ENCODE measurements at regions not wholly inside any gene's neighbourhood (a gene's known extent, or its start where the extent isn't known, plus 50 kb on each side); places are given as distances from the start of the nearest gene placed in this dataset.
"Not testable (repeated sequence)": the region's sequence is repeated elsewhere in the genome, so short reads cannot be mapped to it uniquely, and the experiment has no call there.

GRCh38 chr5:130836729-130837649, 328.1 kb downstream of the HINT1 start:
- DNase-seq (ENCODE audit: low read depth): no peak

DNA sequence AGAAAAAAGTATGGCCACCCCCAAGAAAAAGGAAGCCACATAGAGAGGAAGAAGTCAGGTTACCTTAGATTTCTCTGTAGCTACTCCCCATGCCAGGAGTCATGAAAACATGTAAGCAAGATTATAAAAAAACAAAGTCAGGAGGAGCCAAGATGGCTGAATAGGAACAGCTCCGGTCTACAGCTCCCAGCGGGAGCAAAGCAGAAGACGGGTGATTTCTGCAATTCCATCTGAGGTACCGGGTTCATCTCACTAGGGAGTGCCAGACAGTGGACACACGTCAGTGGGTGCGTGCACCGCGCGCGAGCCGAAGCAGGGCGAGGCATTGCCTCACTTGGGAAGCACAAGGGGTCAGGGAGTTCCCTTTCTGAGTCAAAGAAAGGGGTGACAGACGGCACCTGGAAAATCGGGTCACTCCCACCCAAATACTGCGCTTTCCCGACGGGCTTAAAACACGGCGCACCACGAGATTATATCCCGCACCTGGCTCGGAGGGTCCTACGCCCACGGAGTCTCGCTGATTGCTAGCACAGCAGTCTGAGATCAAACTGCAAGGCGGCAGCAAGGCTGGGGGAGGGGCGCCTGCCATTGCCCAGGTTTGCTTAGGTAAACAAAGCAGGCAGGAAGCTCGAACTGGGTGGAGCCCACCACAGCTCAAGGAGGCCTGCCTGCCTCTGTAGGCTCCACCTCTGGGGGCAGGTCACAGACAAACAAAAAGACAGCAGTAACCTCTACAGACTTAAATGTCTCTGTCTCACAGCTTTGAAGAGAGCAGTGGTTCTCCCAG, 347.3 kb downstream of the HINT1 start:
- DNase-seq (ENCODE audit: low read depth): not testable (repeated sequence)

- no peak for DNase-seq (ENCODE audit: low read depth)
Observed at GRCh38 chr5:130815246-130815645, 349.8 kb downstream of the HINT1 start.

- DNase-seq (ENCODE audit: low read depth): no peak
Observed at GRCh38 chr5:130808691-130809090, 356.4 kb downstream of the HINT1 start.

- DNase-seq (ENCODE audit: low read depth): no peak
Observed at GRCh38 chr5:130805648-130806047, 359.4 kb downstream of the HINT1 start.

- no peak for DNase-seq (ENCODE audit: low read depth)
Observed at GRCh38 chr5:130805036-130805435, 360.0 kb downstream of the HINT1 start.

GRCh38 chr5:130801963-130802362, 363.1 kb downstream of the HINT1 start:
- DNase-seq (ENCODE audit: low read depth): no peak

GRCh38 chr5:130799015-130799414, 366.0 kb downstream of the HINT1 start:
- DNase-seq (ENCODE audit: low read depth): no peak

- no peak for DNase-seq (ENCODE audit: low read depth)
Observed at GRCh38 chr5:130797303-130797702, 367.8 kb downstream of the HINT1 start.

GRCh38 chr5:130796902-130797301, 368.2 kb downstream of the HINT1 start:
- DNase-seq (ENCODE audit: low read depth): no peak

- DNase-seq (ENCODE audit: low read depth): no peak
Observed at GRCh38 chr5:130796032-130796431, 369.0 kb downstream of the HINT1 start.

GRCh38 chr5:130795037-130795436, 370.0 kb downstream of the HINT1 start:
- no peak for DNase-seq (ENCODE audit: low read depth)

DNA sequence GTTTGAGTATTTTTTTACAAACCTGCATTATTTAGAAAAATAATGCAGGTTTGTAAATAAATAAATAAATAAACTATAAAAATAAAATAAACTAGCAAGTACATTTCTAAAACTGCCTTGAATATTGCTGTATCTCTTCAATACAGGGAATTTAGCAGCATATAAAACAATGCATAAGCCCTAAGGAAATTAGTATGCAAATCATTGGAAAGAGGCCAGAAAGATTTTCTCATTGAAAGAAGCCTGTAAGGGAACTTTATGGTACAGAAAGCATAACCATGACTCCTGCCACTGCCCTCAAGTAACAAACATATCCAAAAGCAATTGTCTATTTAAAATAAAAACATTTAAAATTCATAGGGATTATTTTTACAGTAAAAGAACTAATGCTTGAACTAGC, 387.3 kb downstream of the HINT1 start:
- no peak for DNase-seq (ENCODE audit: low read depth)

DNA sequence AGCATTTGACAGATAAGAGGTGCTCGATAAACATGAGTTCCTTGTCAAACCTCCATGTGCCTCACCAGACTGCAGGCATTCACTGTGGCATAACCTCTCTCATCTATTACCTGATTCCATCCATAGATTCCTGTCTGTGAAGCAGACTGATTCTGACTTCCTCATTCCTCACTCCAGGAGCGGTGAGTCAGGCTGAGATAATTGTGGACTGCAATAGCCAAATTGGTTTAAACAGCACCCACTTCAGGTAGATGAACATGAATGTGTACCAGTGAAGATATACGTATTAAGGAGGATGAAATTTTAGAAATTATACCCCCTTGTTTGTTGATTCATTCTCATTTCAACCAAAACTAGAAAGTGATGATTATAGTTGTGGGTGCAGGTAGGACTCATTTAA, 391.2 kb downstream of the HINT1 start:
- no peak for DNase-seq (ENCODE audit: low read depth)

- no peak for DNase-seq (ENCODE audit: low read depth)
Observed at GRCh38 chr5:130762031-130762430, 403.0 kb downstream of the HINT1 start.

DNA sequence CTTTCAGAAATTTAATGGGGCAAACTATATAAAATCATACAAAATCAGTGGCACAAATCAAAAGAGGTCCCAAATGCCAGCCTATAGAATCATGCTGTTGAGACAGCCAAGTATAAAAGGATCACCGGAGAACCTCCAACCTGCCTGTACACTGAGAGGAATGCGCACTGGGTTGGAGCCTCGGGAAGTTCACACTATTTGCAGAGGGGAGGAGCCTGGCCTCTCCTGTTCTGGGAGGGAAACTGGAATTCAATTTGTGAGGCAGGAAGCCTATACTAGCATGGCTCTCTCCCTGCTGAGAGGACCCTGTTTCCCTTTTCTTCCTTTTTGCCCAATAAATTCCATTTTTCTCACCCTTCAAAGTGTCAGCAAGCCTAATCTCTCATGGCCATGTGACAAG, 406.0 kb downstream of the HINT1 start:
- DNase-seq (ENCODE audit: low read depth): no peak

- no peak for DNase-seq (ENCODE audit: low read depth)
Observed at GRCh38 chr5:130747556-130747955, 417.5 kb downstream of the HINT1 start.

DNA sequence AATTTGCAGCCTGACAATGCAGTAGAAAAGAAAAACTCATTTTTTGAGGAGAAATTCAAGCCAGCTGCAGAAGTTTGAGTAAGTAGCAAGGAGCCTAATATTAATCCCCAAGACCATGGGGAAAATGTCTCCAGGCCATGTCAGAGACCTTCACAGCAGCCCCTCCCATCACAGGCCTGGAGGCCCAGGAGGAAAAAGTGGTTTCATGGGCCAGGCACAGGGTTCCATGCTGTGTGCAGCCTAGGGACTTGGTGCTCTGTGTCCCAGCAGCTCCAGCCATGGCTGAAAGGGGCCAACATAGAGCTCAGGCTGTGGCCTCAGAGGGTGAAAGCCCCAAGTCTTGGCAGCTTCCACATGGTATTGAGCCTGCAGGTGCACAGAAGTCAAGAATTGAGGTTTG, 418.4 kb downstream of the HINT1 start:
- DNase-seq (ENCODE audit: low read depth): not testable (repeated sequence)

DNA sequence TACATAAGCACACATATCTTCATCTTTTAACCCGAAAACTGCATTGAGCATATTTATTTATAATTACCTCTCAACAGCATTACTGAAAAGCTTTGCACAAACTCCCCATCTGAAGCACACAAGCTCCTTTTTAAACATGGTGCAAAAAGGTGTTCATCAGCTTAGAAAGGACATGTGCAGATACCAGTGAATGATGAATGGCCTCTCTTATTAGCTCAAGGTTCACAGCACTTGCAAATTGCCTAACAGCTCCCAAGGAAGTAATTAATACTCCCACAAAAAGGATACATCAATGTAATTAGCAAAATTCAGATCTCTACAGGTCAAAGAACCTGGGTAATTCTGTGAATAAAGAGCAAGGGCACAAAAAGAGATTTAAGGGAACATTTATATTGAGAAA, 422.0 kb downstream of the HINT1 start:
- no peak for DNase-seq (ENCODE audit: low read depth)

GRCh38 chr5:130740047-130740569, 424.9 kb downstream of the HINT1 start:
- DNase-seq (ENCODE audit: low read depth): no peak

GRCh38 chr5:130731839-130732238, 433.2 kb downstream of the HINT1 start:
- no peak for DNase-seq (ENCODE audit: low read depth)

- no peak for DNase-seq (ENCODE audit: low read depth)
Observed at GRCh38 chr5:130729541-130729940, 435.5 kb downstream of the HINT1 start.

DNA sequence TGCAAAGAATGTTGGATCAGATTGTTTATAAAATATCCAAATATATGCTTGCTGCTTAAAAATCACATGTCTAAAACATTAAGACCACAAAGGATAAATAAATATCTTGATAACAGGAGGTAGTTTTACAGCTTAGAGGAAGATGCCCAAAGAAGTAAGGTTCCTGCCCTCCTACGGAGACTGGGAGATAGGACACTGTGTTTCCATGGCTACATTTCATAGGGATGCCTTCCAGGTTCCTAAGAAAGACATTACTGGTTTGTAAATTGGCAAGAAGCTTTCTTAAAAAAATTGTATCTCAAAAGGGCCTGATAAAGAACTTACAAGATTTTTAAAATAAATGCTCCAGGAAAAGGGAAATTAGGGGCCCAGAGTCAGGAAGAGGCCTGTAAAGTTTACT, 437.2 kb downstream of the HINT1 start:
- DNase-seq (ENCODE audit: low read depth): no peak

Data from GM04503 (cell line).